GM19025 (cell line): ENCODE measurements at regions not wholly inside any gene's neighbourhood (a gene's known extent, or its start where the extent isn't known, plus 50 kb on each side); places are given as distances from the start of the nearest gene placed in this dataset.
"Not testable (repeated sequence)": the region's sequence is repeated elsewhere in the genome, so short reads cannot be mapped to it uniquely, and the experiment has no call there.

ENCODE experiments used
- ATAC-seq: cut with Tn5 transposase; IDR thresholded peaks from one replicate; pipeline ENCODE4 v1.9.1; 2021; ENCODE audit warnings: mild to moderate bottlenecking, low read depth, moderate library complexity; ENCODE audit not compliant: unreplicated experiment

GRCh38 chr16:13684819-13685563 is 235.0 kb upstream of the ERCC4 start:
- no peak for ATAC-seq

- ATAC-seq = no peak
Measured at GRCh38 chr16:13696017-13696416, 223.9 kb upstream of the ERCC4 start.

GRCh38 chr16:13697013-13697412 is 222.9 kb upstream of the ERCC4 start:
- no peak for ATAC-seq

GRCh38 chr16:13697568-13697967 is 222.4 kb upstream of the ERCC4 start:
- no peak for ATAC-seq

GRCh38 chr16:13702614-13703013 is 217.3 kb upstream of the ERCC4 start:
- no peak for ATAC-seq

GRCh38 chr16:13708347-13709120 is 211.4 kb upstream of the ERCC4 start:
- no peak for ATAC-seq

- no peak for ATAC-seq
Measured at GRCh38 chr16:13718748-13719147, 201.2 kb upstream of the ERCC4 start.

- no peak for ATAC-seq
Measured at GRCh38 chr16:13727943-13728342, 192.0 kb upstream of the ERCC4 start.

- no peak for ATAC-seq
Measured at GRCh38 chr16:13733561-13733960, 186.4 kb upstream of the ERCC4 start.

GRCh38 chr16:13739621-13740373 is 180.2 kb upstream of the ERCC4 start:
- ATAC-seq = not testable (repeated sequence)

- ATAC-seq = no peak
Measured at GRCh38 chr16:13742928-13743327, 177.0 kb upstream of the ERCC4 start.

- no peak for ATAC-seq
Measured at GRCh38 chr16:13743571-13743970, 176.4 kb upstream of the ERCC4 start.

- ATAC-seq = no peak
Measured at GRCh38 chr16:13756411-13757140, 163.4 kb upstream of the ERCC4 start.

- no peak for ATAC-seq
Measured at GRCh38 chr16:13766334-13766733, 153.6 kb upstream of the ERCC4 start.

GRCh38 chr16:13767215-13767614 is 152.7 kb upstream of the ERCC4 start:
- no peak for ATAC-seq

GRCh38 chr16:13768471-13768870 is 151.5 kb upstream of the ERCC4 start:
- ATAC-seq = no peak

- no peak for ATAC-seq
Measured at GRCh38 chr16:13770436-13770835, 149.5 kb upstream of the ERCC4 start.

GRCh38 chr16:13772782-13773181 is 147.2 kb upstream of the ERCC4 start:
- ATAC-seq = no peak

- ATAC-seq = no peak
Measured at GRCh38 chr16:13779676-13780075, 140.3 kb upstream of the ERCC4 start.

- ATAC-seq = no peak
Measured at GRCh38 chr16:13780406-13781168, 139.4 kb upstream of the ERCC4 start.
